Vagina (tissue), 2 donors: ENCODE measurements at regions not wholly inside any gene's neighbourhood (a gene's known extent, or its start where the extent isn't known, plus 50 kb on each side); places are given as distances from the start of the nearest gene placed in this dataset.

Experiments
- DNase-seq, 2 donors: peaks; one replicate each; pipeline ENCODE4 v3.0.0-alpha.2; 2017; ENCODE audit errors: extremely low spot score in 2 of 2
- H3K27ac ChIP-seq: fragments of 200-600 bp; sonication (generic); one replicate; pipeline ENCODE4 v1.5.1; 2019
- H3K27me3 ChIP-seq: fragments of 200-600 bp; sonication (generic); one replicate; pipeline ENCODE4 v1.5.1; 2019
- H3K36me3 ChIP-seq, 2 donors: fragments of 200-600 bp; sonication (generic); one replicate each; pipeline ENCODE4 v1.5.1; 2017 to 2019
- H3K4me1 ChIP-seq: fragments of 200-600 bp; sonication (generic); one replicate; pipeline ENCODE4 v1.5.1; 2019
- H3K4me3 ChIP-seq, 2 donors: fragments of 200-600 bp; sonication (generic); 1 replicate in 1 of 2; 2 replicates in 1 of 2; pipeline ENCODE4 v1.5.1; 2016 to 2019
- H3K9me3 ChIP-seq: fragments of 200-600 bp; sonication (generic); one replicate; pipeline ENCODE4 v1.5.1; 2019
- POLR2A ChIP-seq, 2 donors: fragments of 450-650 bp; IDR thresholded peaks; one replicate each; pipeline ENCODE4 v1.6.1; 2017; ENCODE audit warnings: antibody characterized with exemption in 2 of 2, mild to moderate bottlenecking in 2 of 2, moderate library complexity in 2 of 2
- POLR2AphosphoS5 ChIP-seq, 2 donors: sonication (generic); formaldehyde crosslinking; IDR thresholded peaks; one replicate each; pipeline ENCODE4 v1.9.0; 2017; ENCODE audit warnings: antibody characterized with exemption in 2 of 2, mild to moderate bottlenecking in 2 of 2, low read depth in 1 of 2; ENCODE audit not compliant: insufficient read depth in 1 of 2
- intact Hi-C: fragments of 100-400 bp; cut with DNase I; formaldehyde crosslinking; loops from one replicate; pipeline ENCODE4 v1.15.1; 2023
- TF ChIP-seq, protein P1 (sequence below), 3 experiments: fragments of 450-650 bp in 2 of 3; fragments of 200-600 bp in 1 of 3; sonication (generic) in 1 of 3; IDR thresholded peaks; one replicate each; pipeline ENCODE4 v1.5.1; 2017 to 2019; ENCODE audit warnings: antibody characterized with exemption in 3 of 3, mild to moderate bottlenecking in 2 of 3, moderate library complexity in 2 of 3

GRCh38 chr6:149202952-149203351 lies 114.6 kb upstream of the TAB2 start:
- intact Hi-C loops = no loop called here

GRCh38 chr6:149203509-149203908 lies 114.0 kb upstream of the TAB2 start:
- H3K27me3 ChIP-seq = no peaks in the 10 kb centered on the region
- no peaks in the 10 kb centered on the region for H3K36me3 ChIP-seq
- intact Hi-C loops = no loop called here
- no peak for DNase-seq
- TF ChIP-seq POLR2AphosphoS5 (IDR thresholded peaks at IDR 0.05; ENCODE audit: insufficient read depth in 1 of 2, low read depth in 1 of 2) (no peak), POLR2A (IDR thresholded peaks at IDR 0.05) (no peak)
- TF ChIP-seq, protein P1, sequence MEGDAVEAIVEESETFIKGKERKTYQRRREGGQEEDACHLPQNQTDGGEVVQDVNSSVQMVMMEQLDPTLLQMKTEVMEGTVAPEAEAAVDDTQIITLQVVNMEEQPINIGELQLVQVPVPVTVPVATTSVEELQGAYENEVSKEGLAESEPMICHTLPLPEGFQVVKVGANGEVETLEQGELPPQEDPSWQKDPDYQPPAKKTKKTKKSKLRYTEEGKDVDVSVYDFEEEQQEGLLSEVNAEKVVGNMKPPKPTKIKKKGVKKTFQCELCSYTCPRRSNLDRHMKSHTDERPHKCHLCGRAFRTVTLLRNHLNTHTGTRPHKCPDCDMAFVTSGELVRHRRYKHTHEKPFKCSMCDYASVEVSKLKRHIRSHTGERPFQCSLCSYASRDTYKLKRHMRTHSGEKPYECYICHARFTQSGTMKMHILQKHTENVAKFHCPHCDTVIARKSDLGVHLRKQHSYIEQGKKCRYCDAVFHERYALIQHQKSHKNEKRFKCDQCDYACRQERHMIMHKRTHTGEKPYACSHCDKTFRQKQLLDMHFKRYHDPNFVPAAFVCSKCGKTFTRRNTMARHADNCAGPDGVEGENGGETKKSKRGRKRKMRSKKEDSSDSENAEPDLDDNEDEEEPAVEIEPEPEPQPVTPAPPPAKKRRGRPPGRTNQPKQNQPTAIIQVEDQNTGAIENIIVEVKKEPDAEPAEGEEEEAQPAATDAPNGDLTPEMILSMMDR (IDR thresholded peaks at IDR 0.05) = no peak
- no peak overlapping the region for H3K4me3 ChIP-seq
- H3K27ac ChIP-seq = no peak overlapping the region
- H3K9me3 ChIP-seq = no peaks in the 10 kb centered on the region
- no peaks in the 10 kb centered on the region for H3K4me1 ChIP-seq

More at GRCh38 chr6:149202952-149203351, 114.6 kb upstream of the TAB2 start:
- H3K27me3 ChIP-seq = no peaks in the 10 kb centered on the region
- no peak for DNase-seq
- H3K4me1 ChIP-seq = no peaks in the 10 kb centered on the region
- no peak overlapping the region for H3K27ac ChIP-seq
- no peaks in the 10 kb centered on the region for H3K36me3 ChIP-seq
- TF ChIP-seq POLR2AphosphoS5 (IDR thresholded peaks at IDR 0.05; ENCODE audit: insufficient read depth in 1 of 2, low read depth in 1 of 2) (no peak), POLR2A (IDR thresholded peaks at IDR 0.05) (no peak)
- TF ChIP-seq, protein P1 (IDR thresholded peaks at IDR 0.05) = no peak
- no peaks in the 10 kb centered on the region for H3K9me3 ChIP-seq
- no peak overlapping the region for H3K4me3 ChIP-seq

DNA sequence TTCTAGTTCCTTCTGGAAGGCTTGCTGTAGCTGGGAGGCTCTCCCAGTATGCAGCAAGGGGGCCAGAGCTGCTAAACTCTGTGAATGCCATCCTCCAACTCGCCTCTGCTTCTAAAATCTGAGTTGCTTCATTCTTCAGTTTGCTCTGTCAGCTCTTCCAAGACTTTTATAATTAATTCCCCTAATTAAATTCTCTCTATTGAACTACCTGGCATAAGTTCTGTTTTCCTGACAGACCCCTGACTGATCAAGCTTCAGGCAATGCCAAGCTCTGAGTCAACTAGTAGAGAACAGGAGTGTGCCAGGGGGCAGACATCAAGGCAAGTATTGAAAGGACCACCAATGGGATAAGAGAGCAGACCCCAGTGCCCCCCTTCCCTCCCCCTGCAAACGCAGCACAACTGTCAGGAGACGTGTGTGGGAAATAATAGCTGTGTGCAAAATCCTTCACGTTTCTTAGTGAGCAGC lies 109.3 kb upstream of the TAB2 start:
- no peaks in the 10 kb centered on the region for H3K27me3 ChIP-seq
- H3K4me1 ChIP-seq = no peaks in the 10 kb centered on the region
- intact Hi-C loops = no loop called here
- no peaks in the 10 kb centered on the region for H3K36me3 ChIP-seq
- H3K27ac ChIP-seq = no peak overlapping the region
- H3K9me3 ChIP-seq = no peaks in the 10 kb centered on the region
- no peak for DNase-seq
- no peak for TF ChIP-seq POLR2AphosphoS5 (IDR thresholded peaks at IDR 0.05; ENCODE audit: insufficient read depth in 1 of 2, low read depth in 1 of 2)
- TF ChIP-seq, protein P1 (IDR thresholded peaks at IDR 0.05) = no peak
- no peak for TF ChIP-seq POLR2A (IDR thresholded peaks at IDR 0.05)
- H3K4me3 ChIP-seq = no peak overlapping the region

DNA sequence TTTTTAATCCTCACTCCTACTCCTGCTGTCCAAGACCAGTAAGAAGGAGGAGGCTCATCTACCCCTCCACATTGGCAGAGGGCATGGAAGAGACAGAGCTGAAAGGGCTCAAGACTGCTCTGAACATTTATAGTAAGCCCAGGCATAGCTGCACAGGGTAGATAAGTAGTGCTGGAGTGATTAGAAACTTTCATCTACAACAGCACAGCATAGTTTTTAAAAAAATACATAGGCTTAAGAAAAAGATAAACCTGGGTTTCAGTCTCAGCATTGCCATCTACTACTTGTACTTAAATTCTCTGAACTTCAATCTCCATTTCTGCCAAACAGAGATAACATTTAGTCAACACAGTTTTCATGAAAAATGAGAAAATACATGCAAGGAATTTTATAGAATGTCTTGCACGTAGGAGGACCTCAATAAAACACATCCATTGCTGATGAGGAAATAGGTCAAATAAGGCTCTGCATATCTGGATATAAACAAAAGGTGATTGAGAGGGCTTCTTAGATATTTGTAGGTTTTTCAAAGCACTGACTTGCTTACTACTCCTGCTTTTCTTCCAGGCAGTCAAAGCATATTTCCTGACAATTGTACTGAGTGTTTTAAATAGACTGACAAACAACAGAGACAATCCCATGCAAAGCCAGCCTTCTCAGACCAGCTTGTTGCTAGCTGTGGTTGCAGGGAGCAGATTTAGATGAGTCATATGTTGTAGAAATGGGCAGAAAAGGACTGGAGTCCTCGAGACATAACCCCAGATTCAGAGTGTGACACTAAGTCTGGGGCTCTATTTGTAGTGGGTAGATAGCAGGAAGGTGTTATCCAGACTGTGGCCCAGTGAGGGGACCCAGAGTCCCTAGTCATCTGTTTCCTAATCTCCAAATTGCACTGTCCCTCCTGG lies 107.4 kb upstream of the TAB2 start:
- TF ChIP-seq, protein P1 (IDR thresholded peaks at IDR 0.05) = no peak
- no peak for TF ChIP-seq POLR2AphosphoS5 (IDR thresholded peaks at IDR 0.05; ENCODE audit: insufficient read depth in 1 of 2, low read depth in 1 of 2)
- no peak for TF ChIP-seq POLR2A (IDR thresholded peaks at IDR 0.05)
- Histone ChIP-seq H3K27me3 (no peaks in the 10 kb centered on the region), H3K9me3 (no peaks in the 10 kb centered on the region), H3K36me3 (no peaks in the 10 kb centered on the region), H3K27ac (no peak overlapping the region), H3K4me1 (no peaks in the 10 kb centered on the region), H3K4me3 (no peak overlapping the region)
- no peak for DNase-seq
- intact Hi-C loops = no loop called here

- intact Hi-C loops = no loop called here
- Histone ChIP-seq H3K4me1 (no peaks in the 10 kb centered on the region), H3K9me3 (no peaks in the 10 kb centered on the region), H3K36me3 (no peaks in the 10 kb centered on the region), H3K27me3 (no peaks in the 10 kb centered on the region), H3K27ac (no peak overlapping the region), H3K4me3 (no peak overlapping the region)
- no peak for DNase-seq
- TF ChIP-seq, protein P1 (IDR thresholded peaks at IDR 0.05) = no peak
- TF ChIP-seq POLR2AphosphoS5 (IDR thresholded peaks at IDR 0.05; ENCODE audit: insufficient read depth in 1 of 2, low read depth in 1 of 2) = no peak
- TF ChIP-seq POLR2A (IDR thresholded peaks at IDR 0.05) = no peak
Measured at GRCh38 chr6:149211046-149211571, 106.4 kb upstream of the TAB2 start.
